ENCODE measurements at regions not wholly inside any gene's neighbourhood (a gene's known extent, or its start where the extent isn't known, plus 50 kb on each side); places are given as distances from the start of the nearest gene placed in this dataset.

GRCh38 chr12:28824849-28825248 is 324.2 kb upstream of the FAR2 start:
- no peaks in the 10 kb centered on the region for H3K27me3 Mint-ChIP-seq (ENCODE audit: insufficient read depth, low read depth)
- no peak overlapping the region for H3K4me3 Mint-ChIP-seq
- H3K4me1 Mint-ChIP-seq = no peaks in the 10 kb centered on the region
- Histone ChIP-seq H4K20me1 (ENCODE audit: low read depth) (no peaks in the 10 kb centered on the region), H3K79me2 (ENCODE audit: low read depth) (no peaks in the 10 kb centered on the region), H3K4me2 (no peak overlapping the region), H3F3A (ENCODE audit: low read depth) (no peaks in the 10 kb centered on the region), H3K4me3 (no peak overlapping the region), H3K4me1 (peaks cover 10% of the 10 kb centered on the region), H3K27me3 (no peaks in the 10 kb centered on the region), H3K9ac (no peak overlapping the region), H3K36me3 (no peaks in the 10 kb centered on the region), H3K27ac (no peak overlapping the region), H3K9me3 (ENCODE audit: low read depth) (no peaks in the 10 kb centered on the region), H2AFZ (replicated peaks) (no peak overlapping the region)
- H3K9me3 Mint-ChIP-seq = no peaks in the 10 kb centered on the region
- TF ChIP-seq EZH2 (IDR thresholded peaks at IDR 0.05) (no peak), EZH2phosphoT487 (IDR thresholded peaks at IDR 0.05) (no peak), CTCF (IDR thresholded peaks at IDR 0.05) (no peak)
- DNase-seq (ENCODE audit: low spot score) = no peak
- H3K27ac Mint-ChIP-seq = no peak overlapping the region
- no peaks in the 10 kb centered on the region for H3K36me3 Mint-ChIP-seq

- no peaks in the 10 kb centered on the region for H3K36me3 Mint-ChIP-seq
- H3K27ac ChIP-seq = no peak overlapping the region
- no peaks in the 10 kb centered on the region for H3K27me3 ChIP-seq
- H3K27ac Mint-ChIP-seq = no peak overlapping the region
- H3K4me3 ChIP-seq = no peak overlapping the region
- peaks cover 10% of the 10 kb centered on the region for H3K4me1 ChIP-seq
- H4K20me1 ChIP-seq (ENCODE audit: low read depth) = no peaks in the 10 kb centered on the region
- H3F3A ChIP-seq (ENCODE audit: low read depth) = no peaks in the 10 kb centered on the region
- no peaks in the 10 kb centered on the region for H3K36me3 ChIP-seq
- no peak overlapping the region for H3K9ac ChIP-seq
- H3K9me3 Mint-ChIP-seq = peaks cover 4% of the 10 kb centered on the region
- no peak overlapping the region for H2AFZ ChIP-seq (replicated peaks)
- no peaks in the 10 kb centered on the region for H3K27me3 Mint-ChIP-seq (ENCODE audit: insufficient read depth, low read depth)
- no peak overlapping the region for H3K4me3 Mint-ChIP-seq
- TF ChIP-seq CTCF (IDR thresholded peaks at IDR 0.05) (no peak), EZH2 (IDR thresholded peaks at IDR 0.05) (no peak), EZH2phosphoT487 (IDR thresholded peaks at IDR 0.05) (no peak)
- H3K4me1 Mint-ChIP-seq = no peaks in the 10 kb centered on the region
- no peak for DNase-seq (ENCODE audit: low spot score)
- no peak overlapping the region for H3K4me2 ChIP-seq
- no peaks in the 10 kb centered on the region for H3K79me2 ChIP-seq (ENCODE audit: low read depth)
- no peaks in the 10 kb centered on the region for H3K9me3 ChIP-seq (ENCODE audit: low read depth)
Observed at GRCh38 chr12:28826766-28827165, 322.3 kb upstream of the FAR2 start.

DNA sequence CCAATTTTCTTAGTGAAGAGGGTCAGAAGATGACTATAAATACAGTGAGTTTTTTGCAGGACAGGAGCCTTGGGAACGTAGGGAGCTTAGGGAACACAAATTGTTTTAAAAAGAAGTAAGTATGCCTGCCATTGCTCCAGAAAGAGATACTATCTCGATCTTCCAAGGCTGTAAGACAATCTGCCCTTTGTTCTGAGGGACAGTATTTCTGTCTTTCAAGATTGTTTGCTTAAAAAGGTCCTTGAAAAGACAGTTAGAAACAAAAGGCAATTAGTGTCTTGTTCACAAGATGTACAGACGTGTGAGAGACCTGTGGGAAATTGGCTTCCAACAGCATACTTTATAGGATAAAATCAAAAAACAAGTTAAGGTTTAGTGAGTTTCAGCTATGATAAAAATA is 321.2 kb upstream of the FAR2 start:
- H3K9ac ChIP-seq = no peak overlapping the region
- no peak overlapping the region for H3K27ac ChIP-seq
- no peaks in the 10 kb centered on the region for H3K36me3 Mint-ChIP-seq
- H3K4me1 Mint-ChIP-seq = no peaks in the 10 kb centered on the region
- H3K36me3 ChIP-seq = no peaks in the 10 kb centered on the region
- H3F3A ChIP-seq (ENCODE audit: low read depth) = no peaks in the 10 kb centered on the region
- no peaks in the 10 kb centered on the region for H3K27me3 Mint-ChIP-seq (ENCODE audit: insufficient read depth, low read depth)
- TF ChIP-seq CTCF (IDR thresholded peaks at IDR 0.05) (no peak), EZH2phosphoT487 (IDR thresholded peaks at IDR 0.05) (no peak), EZH2 (IDR thresholded peaks at IDR 0.05) (no peak)
- peak overlapping the region; percentile 82 for H2AFZ ChIP-seq (replicated peaks)
- peaks cover 10% of the 10 kb centered on the region for H3K4me1 ChIP-seq
- no peak for DNase-seq (ENCODE audit: low spot score)
- no peaks in the 10 kb centered on the region for H4K20me1 ChIP-seq (ENCODE audit: low read depth)
- H3K4me3 Mint-ChIP-seq = no peak overlapping the region
- no peaks in the 10 kb centered on the region for H3K79me2 ChIP-seq (ENCODE audit: low read depth)
- no peak overlapping the region for H3K4me2 ChIP-seq
- H3K27ac Mint-ChIP-seq = no peak overlapping the region
- no peaks in the 10 kb centered on the region for H3K9me3 ChIP-seq (ENCODE audit: low read depth)
- H3K4me3 ChIP-seq = no peak overlapping the region
- no peaks in the 10 kb centered on the region for H3K27me3 ChIP-seq
- peaks cover 4% of the 10 kb centered on the region for H3K9me3 Mint-ChIP-seq

- Histone ChIP-seq H3K36me3 (no peaks in the 10 kb centered on the region), H3K79me2 (ENCODE audit: low read depth) (no peaks in the 10 kb centered on the region), H3K4me1 (peaks cover 10% of the 10 kb centered on the region), H3K9me3 (ENCODE audit: low read depth) (no peaks in the 10 kb centered on the region), H3K27ac (no peak overlapping the region), H3K9ac (no peak overlapping the region), H3K27me3 (no peaks in the 10 kb centered on the region), H3K4me2 (no peak overlapping the region), H4K20me1 (ENCODE audit: low read depth) (no peaks in the 10 kb centered on the region), H3K4me3 (no peak overlapping the region), H2AFZ (replicated peaks) (no peak overlapping the region), H3F3A (ENCODE audit: low read depth) (no peaks in the 10 kb centered on the region)
- H3K4me1 Mint-ChIP-seq = no peaks in the 10 kb centered on the region
- no peak for DNase-seq (ENCODE audit: low spot score)
- no peak for TF ChIP-seq EZH2phosphoT487 (IDR thresholded peaks at IDR 0.05)
- no peak for TF ChIP-seq CTCF (IDR thresholded peaks at IDR 0.05)
- TF ChIP-seq EZH2 (IDR thresholded peaks at IDR 0.05) = no peak
- H3K4me3 Mint-ChIP-seq = no peak overlapping the region
- H3K27me3 Mint-ChIP-seq (ENCODE audit: insufficient read depth, low read depth) = no peaks in the 10 kb centered on the region
- H3K36me3 Mint-ChIP-seq = no peaks in the 10 kb centered on the region
- no peak overlapping the region for H3K27ac Mint-ChIP-seq
- peaks cover 4% of the 10 kb centered on the region for H3K9me3 Mint-ChIP-seq
Observed at GRCh38 chr12:28828318-28828717, 320.8 kb upstream of the FAR2 start.
